Erythroblast (primary cell): ENCODE measurements at regions not wholly inside any gene's neighbourhood (a gene's known extent, or its start where the extent isn't known, plus 50 kb on each side); places are given as distances from the start of the nearest gene placed in this dataset.

Experiments
- DNase-seq, 2 experiments: peaks; one replicate each; lab custom pipeline; 2025; lab: John Stamatoyannopoulos, UW
- GATA1 ChIP-seq: IDR thresholded peaks from 2 replicates; pipeline ENCODE4 v1.6.1; 2011; ENCODE audit warnings: low read depth, mild to moderate bottlenecking, control low read depth, low read length, moderate library complexity
- POLR2A ChIP-seq: IDR thresholded peaks from 2 replicates; pipeline ENCODE4 v1.6.1; 2011; ENCODE audit warnings: mild to moderate bottlenecking, low read length

GRCh38 chr2:45289997-45290709 lies 280.9 kb upstream of the SIX2 start:
- DNase-seq: no peak
- TF ChIP-seq GATA1 (no peak), POLR2A (no peak)

GRCh38 chr2:45288532-45289417 lies 279.5 kb upstream of the SIX2 start:
- no peak for DNase-seq
- TF ChIP-seq POLR2A (no peak), GATA1 (no peak)

GRCh38 chr2:45287045-45287444 lies 277.8 kb upstream of the SIX2 start:
- TF ChIP-seq POLR2A: no peak
- no peak for TF ChIP-seq GATA1
- DNase-seq: no peak

DNA sequence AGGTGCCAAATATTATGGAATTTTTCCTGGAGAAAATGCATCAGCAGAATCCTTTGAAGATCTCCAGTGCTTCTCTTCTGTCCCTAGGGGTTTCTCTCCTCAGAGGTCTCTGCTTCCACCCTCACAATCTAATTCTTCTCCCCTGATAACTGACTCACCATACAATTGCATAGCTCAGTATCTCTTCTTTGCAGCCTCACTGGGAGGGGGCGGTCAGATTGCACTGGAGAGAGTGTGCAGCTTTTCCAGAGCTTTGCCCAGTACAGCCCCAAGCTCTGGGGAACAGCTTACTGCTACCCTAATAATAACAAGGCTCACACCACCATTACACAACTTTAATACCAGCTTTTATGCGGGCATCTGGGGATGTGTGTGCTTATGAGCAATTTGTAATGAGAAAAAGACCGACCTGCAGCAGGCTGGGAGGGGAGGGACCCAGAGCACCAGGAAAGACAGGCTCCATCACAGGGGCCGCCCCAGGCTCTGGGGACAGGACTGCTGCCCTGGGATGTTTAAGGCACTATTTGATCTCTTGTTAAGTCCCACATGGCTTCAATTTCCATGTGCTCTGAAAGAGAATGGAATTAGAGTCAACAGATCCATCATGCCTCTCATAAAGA lies 276.6 kb upstream of the SIX2 start:
- TF ChIP-seq GATA1 (no peak), POLR2A (no peak)
- DNase-seq: no peak

DNA sequence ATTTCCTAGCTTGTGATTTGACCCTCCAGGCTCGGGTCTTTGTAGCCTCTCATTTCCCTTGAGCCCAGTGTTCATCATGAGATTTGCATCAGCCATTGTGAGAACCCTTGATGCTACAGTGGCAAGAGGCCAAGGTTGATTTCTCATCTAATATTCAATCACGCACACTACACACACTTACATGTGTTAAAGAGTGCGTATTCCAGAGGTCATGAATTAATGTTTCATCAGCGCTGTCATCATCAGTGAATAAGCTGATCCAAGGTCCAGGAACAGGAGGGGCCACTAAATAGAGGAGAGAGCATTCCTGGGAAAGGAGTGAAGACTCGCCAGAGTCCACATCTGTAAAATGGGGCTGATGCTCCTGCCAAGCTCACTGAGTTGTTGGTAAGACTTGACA lies 276.1 kb upstream of the SIX2 start:
- TF ChIP-seq GATA1 (no peak), POLR2A (no peak)
- no peak for DNase-seq

DNA sequence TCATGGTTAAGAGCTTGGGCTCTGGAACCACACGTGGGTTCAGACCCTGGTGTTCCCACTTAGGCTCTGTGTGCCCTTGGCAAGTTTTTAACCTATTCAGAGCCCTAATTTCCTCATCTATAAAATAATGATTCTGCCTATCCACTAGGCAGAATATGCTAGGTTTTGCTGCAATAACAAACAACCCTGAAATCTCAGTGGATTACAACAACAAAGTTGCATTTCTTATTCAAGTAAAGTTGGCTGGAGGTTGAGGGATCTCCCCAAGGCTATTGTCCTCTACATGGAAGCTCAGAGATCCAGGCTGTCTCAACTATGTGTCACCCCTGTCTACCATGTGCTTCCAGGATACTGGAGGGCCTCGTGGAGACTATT lies 275.4 kb upstream of the SIX2 start:
- TF ChIP-seq POLR2A (no peak), GATA1 (no peak)

GRCh38 chr2:45283764-45284620 lies 274.7 kb upstream of the SIX2 start:
- no peak for DNase-seq
- TF ChIP-seq GATA1 (no peak), POLR2A (no peak)

More for the DNA sequence above, 275.4 kb upstream of the SIX2 start:
- no peak for DNase-seq

DNA sequence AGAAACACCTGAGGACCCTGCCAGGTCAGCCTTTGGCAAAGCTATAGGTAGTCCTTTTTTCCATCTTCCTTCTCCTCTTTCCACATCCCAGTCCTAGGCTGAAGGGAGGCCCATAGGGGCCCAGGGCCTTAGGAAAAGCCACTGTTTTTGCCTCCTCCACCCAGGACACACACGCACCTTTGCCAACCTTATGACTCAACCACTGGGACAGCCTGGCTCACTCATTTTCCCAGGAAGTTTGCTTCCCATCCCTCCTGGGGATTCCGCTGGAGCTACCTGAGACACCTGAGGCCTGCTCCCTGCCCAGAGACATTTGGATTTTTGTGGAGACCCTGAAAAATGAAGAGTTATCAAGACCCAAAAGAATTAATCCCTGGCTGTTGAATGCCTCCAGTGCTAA lies 273.4 kb upstream of the SIX2 start:
- TF ChIP-seq GATA1: no peak
- TF ChIP-seq POLR2A: no peak
- DNase-seq: no peak

DNA sequence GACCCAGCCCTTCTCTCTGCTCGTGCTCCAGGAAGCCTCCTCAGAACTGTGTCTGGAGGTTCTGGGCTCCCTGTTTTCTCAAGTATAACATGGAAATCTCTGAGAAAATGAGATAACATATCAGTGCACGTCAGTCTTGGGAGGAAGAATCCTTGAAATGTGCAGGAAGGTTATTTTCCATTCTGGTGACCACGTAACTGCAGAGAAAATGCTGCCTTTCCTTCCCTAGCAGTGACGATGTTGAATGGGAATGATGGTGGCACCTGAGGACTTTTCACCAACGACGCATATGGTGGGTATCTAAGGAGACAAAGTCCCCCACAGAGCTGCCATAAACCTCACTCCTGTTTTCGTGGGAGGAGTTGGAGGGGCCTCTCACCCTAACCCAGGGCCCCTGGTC lies 272.1 kb upstream of the SIX2 start:
- no peak for TF ChIP-seq POLR2A
- no peak for TF ChIP-seq GATA1
- no peak for DNase-seq

DNA sequence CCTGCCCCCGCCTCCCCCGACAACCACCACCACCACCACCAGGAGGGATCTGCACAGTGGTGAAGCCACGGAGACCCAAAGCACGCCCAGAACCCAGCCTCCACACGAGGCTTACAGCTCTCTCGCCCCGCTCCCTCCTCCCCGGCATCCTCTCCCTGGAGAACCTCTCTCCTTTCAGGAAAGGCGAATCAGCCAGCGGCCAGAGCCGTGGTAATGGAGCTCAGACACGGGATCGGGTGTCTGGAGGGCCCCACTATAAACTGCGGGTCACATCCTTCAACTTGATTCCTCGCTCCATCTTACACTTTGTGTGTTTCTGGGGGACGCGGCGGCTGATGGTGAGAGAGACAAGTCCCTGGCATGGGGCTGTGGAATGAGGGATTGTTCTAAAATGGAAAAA lies 271.5 kb upstream of the SIX2 start:
- no peak for DNase-seq
- TF ChIP-seq POLR2A (no peak), GATA1 (no peak)

DNA sequence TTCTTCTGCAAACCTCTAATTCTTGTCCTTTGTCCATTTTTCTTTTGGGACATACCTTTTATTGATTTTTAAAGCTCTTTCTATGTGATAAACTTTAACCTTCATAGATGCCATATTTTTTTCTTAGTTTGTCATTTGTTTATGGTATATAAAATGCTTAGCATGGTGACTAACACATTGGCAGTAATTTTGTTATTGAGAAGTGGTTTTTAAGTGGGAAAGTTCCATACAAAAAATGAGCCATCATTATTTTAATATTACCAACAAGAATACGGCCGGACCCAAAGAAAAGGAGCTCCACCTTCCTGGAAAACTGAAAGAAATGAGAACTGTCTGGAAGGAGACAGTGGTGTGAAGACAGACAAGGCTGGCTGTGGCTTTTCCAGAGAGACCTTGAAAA lies 270.1 kb upstream of the SIX2 start:
- no peak for TF ChIP-seq GATA1
- no peak for TF ChIP-seq POLR2A

GRCh38 chr2:45278365-45279078 lies 269.3 kb upstream of the SIX2 start:
- DNase-seq: no peak
- TF ChIP-seq POLR2A: no peak
- TF ChIP-seq GATA1: no peak

More for the DNA sequence above, 270.1 kb upstream of the SIX2 start:
- DNase-seq: no peak
